ENCODE measurements at regions not wholly inside any gene's neighbourhood (a gene's known extent, or its start where the extent isn't known, plus 50 kb on each side); places are given as distances from the start of the nearest gene placed in this dataset.
A peak's percentile ranks its signal among the peaks of the same experiment; 100 is the strongest.

DNA sequence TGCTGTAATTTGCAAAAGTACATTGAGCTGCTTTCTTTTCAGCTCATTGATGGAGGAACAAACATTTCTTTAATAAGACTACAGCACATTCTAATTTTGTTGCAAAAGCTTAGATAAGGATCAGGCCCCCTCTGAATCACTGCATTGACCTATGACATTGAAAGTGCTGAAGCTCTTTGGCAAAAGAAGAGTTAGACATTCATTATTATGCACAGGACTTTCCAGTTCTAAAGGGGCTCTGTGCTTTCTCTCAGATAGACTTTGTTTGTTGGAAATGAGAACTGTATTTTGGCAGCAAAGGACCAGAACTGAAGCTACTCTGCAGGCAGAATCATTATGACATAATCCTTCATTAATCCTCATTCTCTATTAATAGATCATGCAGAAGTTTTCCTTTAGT is 252.9 kb upstream of the SOX2 start:
- DNase-seq (ENCODE audit: low read depth in 2 of 2): peak in 1 of 2 donors; percentile 1

DNA sequence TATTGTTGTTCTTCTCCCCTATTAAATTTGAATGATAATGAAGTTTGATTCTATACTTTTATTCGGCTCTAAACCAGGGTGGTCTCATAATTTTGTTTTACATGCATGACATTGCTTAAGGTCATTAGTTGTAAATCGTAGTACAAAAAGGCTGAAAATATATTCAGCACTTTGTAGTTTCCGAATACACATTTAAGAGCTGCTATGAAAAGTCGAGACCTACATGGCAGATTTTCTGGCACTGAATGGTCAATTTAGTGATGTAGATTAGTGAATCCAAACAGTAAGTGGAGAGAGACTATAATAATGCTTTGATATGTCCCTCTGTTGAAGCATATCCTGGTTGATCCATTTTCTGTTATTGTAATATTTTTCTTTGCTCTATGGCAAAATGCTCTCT is 254.0 kb upstream of the SOX2 start:
- no peak overlapping the region for H3K4me3 ChIP-seq (replicated peaks in 1 of 2; ENCODE audit: low read depth in 2 of 2, low read length in 2 of 2)
- no peak for TF ChIP-seq CTCF (IDR thresholded peaks at IDR 0.05; ENCODE audit: low read depth, low read length)
- DNase-seq (ENCODE audit: low read depth in 2 of 2): no peak

More for the DNA sequence above, 252.9 kb upstream of the SOX2 start:
- no peak overlapping the region for H3K4me3 ChIP-seq (replicated peaks in 1 of 2; ENCODE audit: low read depth in 2 of 2, low read length in 2 of 2)
- TF ChIP-seq CTCF (IDR thresholded peaks at IDR 0.05; ENCODE audit: low read depth, low read length): no peak

GRCh38 chr3:181457190-181457589 is 254.5 kb upstream of the SOX2 start:
- TF ChIP-seq CTCF (IDR thresholded peaks at IDR 0.05; ENCODE audit: low read depth, low read length): no peak
- H3K4me3 ChIP-seq (replicated peaks in 1 of 2; ENCODE audit: low read depth in 2 of 2, low read length in 2 of 2): no peak overlapping the region
- peak in 1 of 2 donors; percentile 0 for DNase-seq (ENCODE audit: low read depth in 2 of 2)

DNA sequence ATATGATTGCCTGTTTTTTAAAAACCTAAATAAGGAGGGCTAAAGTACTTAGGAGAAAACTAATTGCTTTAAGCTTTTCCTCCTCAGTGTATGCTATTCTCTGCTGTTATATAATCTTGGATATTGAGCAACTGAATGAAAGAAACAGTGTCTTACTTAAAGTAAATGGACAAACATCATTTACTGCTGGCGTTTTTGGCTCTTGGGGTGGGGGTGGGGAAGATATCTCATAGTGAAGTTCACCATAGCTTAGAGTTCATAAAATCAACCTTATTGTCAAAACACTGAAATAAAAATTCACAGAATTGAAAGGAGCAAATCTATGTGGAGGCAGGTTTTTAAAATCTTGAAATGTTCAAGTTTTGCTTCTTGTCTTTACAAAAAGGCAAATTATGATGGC is 256.4 kb upstream of the SOX2 start:
- no peak for TF ChIP-seq CTCF (IDR thresholded peaks at IDR 0.05; ENCODE audit: low read depth, low read length)
- DNase-seq (ENCODE audit: low read depth in 2 of 2): no peak
- no peak overlapping the region for H3K4me3 ChIP-seq (replicated peaks in 1 of 2; ENCODE audit: low read depth in 2 of 2, low read length in 2 of 2)

GRCh38 chr3:181454451-181455027 is 257.2 kb upstream of the SOX2 start:
- no peak overlapping the region for H3K4me3 ChIP-seq (replicated peaks in 1 of 2; ENCODE audit: low read depth in 2 of 2, low read length in 2 of 2)
- TF ChIP-seq CTCF (IDR thresholded peaks at IDR 0.05; ENCODE audit: low read depth, low read length): no peak
- no peak for DNase-seq (ENCODE audit: low read depth in 2 of 2)

- no peak for TF ChIP-seq CTCF (IDR thresholded peaks at IDR 0.05; ENCODE audit: low read depth, low read length)
- DNase-seq (ENCODE audit: low read depth in 2 of 2): no peak
These were observed 265.0 kb upstream of the SOX2 start for GRCh38 chr3:181446741-181447140.

DNA sequence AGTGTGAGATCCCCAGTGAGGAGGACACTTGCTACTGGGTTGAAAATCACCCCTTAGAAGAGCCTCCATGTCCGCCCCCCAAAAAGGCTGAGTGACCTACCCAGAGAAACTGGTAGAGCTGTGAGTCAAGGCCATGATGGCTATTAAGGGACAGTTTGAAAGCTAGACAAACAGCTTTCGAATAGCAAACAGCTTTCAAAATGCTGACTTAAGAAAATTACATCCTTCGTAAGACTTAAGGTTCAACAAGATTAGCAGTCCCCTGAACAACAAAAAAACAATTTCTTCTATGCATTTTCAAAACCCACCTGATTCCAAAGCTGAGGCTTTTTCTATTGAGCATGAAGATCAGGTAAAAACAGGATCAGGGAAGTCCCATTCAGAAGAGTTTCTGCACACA is 269.7 kb upstream of the SOX2 start:
- H3K4me3 ChIP-seq (replicated peaks in 1 of 2; ENCODE audit: low read depth in 2 of 2, low read length in 2 of 2): no peak overlapping the region
- no peak for DNase-seq (ENCODE audit: low read depth in 2 of 2)
- TF ChIP-seq CTCF (IDR thresholded peaks at IDR 0.05; ENCODE audit: low read depth, low read length): no peak

More at GRCh38 chr3:181446741-181447140, 265.0 kb upstream of the SOX2 start:
- H3K4me3 ChIP-seq (replicated peaks in 1 of 2; ENCODE audit: low read depth in 2 of 2, low read length in 2 of 2): no peak overlapping the region

Measured in cardiac fibroblast (primary cell).